ENCODE measurements at regions not wholly inside any gene's neighbourhood (a gene's known extent, or its start where the extent isn't known, plus 50 kb on each side); places are given as distances from the start of the nearest gene placed in this dataset.

DNA sequence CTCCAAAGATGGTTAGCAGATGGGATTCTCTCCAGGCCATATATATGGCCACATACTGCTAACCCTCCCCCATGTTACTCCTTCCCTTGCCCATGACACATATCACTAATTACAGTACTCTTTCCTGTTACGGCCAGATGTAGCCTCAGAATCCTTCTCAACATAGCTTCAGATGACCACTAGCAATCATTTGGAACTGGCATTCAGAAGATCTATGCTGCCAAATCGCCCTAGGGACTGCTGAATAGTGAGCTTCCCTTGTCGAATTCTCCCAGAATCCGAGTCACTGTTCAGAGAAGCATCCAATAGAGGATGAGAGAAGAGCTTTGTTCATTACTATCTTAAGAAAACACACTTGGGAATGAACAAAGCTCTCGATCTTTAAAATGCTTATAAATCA, 121.2 kb upstream of the TANK start (continued):
- TF ChIP-seq, protein P1, sequence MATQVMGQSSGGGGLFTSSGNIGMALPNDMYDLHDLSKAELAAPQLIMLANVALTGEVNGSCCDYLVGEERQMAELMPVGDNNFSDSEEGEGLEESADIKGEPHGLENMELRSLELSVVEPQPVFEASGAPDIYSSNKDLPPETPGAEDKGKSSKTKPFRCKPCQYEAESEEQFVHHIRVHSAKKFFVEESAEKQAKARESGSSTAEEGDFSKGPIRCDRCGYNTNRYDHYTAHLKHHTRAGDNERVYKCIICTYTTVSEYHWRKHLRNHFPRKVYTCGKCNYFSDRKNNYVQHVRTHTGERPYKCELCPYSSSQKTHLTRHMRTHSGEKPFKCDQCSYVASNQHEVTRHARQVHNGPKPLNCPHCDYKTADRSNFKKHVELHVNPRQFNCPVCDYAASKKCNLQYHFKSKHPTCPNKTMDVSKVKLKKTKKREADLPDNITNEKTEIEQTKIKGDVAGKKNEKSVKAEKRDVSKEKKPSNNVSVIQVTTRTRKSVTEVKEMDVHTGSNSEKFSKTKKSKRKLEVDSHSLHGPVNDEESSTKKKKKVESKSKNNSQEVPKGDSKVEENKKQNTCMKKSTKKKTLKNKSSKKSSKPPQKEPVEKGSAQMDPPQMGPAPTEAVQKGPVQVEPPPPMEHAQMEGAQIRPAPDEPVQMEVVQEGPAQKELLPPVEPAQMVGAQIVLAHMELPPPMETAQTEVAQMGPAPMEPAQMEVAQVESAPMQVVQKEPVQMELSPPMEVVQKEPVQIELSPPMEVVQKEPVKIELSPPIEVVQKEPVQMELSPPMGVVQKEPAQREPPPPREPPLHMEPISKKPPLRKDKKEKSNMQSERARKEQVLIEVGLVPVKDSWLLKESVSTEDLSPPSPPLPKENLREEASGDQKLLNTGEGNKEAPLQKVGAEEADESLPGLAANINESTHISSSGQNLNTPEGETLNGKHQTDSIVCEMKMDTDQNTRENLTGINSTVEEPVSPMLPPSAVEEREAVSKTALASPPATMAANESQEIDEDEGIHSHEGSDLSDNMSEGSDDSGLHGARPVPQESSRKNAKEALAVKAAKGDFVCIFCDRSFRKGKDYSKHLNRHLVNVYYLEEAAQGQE (IDR thresholded peaks at IDR 0.05) = no peak
- TF ChIP-seq TFCP2L1 (CRISPR knock-in tag; IDR thresholded peaks at IDR 0.05) (no peak), HOXB5 (CRISPR knock-in tag; IDR thresholded peaks at IDR 0.05) (no peak)

DNA sequence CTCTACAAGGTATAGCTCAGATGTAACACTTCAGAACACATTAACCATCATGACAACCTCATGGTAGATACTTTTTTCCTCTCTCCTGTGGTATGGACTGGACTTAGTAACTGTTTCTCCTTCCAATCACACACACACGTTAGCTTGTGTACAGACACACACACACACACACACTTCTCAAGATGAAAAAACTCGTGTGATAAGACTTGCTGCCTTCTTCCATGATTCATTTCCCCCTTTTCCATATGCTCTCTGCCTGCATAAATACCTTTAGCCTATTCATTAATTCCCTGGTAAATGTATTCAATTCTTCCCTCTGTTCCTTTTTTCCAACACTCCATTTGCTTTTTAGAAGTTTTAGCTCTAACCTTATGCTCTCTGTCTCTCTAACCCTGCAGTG, 118.9 kb upstream of the TANK start:
- POLR2A ChIA-PET = no interaction called here
- Histone ChIP-seq H3K4me1 (peaks cover 9% of the 10 kb centered on the region; the same call in 1 of the 3 replicates), H3K9me3 (no peaks in the 10 kb centered on the region), H3K4me2 (no peak overlapping the region), H3K27ac (no peak overlapping the region), H3K4me3 (no peak overlapping the region)
- FAIRE-seq (no peak), ATAC-seq (no peak), DNase-seq (ENCODE audit: low read depth in 1 of 2, low spot score in 1 of 2) (no peak)
- TF ChIP-seq E2F6 (IDR thresholded peaks at IDR 0.05; ENCODE audit: borderline replicate concordance, low read depth) = no peak
- TF ChIP-seq, protein P2, sequence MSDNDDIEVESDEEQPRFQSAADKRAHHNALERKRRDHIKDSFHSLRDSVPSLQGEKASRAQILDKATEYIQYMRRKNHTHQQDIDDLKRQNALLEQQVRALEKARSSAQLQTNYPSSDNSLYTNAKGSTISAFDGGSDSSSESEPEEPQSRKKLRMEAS (IDR thresholded peaks at IDR 0.05) = no peak
- TF ChIP-seq RCOR1 (IDR thresholded peaks at IDR 0.05; ENCODE audit: low read depth, low read length) = no peak
- no peak for TF ChIP-seq HOXA7 (CRISPR knock-in tag; IDR thresholded peaks at IDR 0.05)
- TF ChIP-seq HES2 (IDR thresholded peaks at IDR 0.05) = no peak
- TF ChIP-seq, protein P1 (IDR thresholded peaks at IDR 0.05) = no peak
- TF ChIP-seq KDM1A (IDR thresholded peaks at IDR 0.05; ENCODE audit: low read depth) = no peak
- TF ChIP-seq, protein P3, sequence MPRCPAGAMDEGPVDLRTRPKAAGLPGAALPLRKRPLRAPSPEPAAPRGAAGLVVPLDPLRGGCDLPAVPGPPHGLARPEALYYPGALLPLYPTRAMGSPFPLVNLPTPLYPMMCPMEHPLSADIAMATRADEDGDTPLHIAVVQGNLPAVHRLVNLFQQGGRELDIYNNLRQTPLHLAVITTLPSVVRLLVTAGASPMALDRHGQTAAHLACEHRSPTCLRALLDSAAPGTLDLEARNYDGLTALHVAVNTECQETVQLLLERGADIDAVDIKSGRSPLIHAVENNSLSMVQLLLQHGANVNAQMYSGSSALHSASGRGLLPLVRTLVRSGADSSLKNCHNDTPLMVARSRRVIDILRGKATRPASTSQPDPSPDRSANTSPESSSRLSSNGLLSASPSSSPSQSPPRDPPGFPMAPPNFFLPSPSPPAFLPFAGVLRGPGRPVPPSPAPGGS (IDR thresholded peaks at IDR 0.05) = no peak
- TF ChIP-seq SREBF2 (IDR thresholded peaks at IDR 0.05) = no peak
- TF ChIP-seq ZNF302 (CRISPR knock-in tag; IDR thresholded peaks at IDR 0.05) = no peak
- TF ChIP-seq, protein P4, sequence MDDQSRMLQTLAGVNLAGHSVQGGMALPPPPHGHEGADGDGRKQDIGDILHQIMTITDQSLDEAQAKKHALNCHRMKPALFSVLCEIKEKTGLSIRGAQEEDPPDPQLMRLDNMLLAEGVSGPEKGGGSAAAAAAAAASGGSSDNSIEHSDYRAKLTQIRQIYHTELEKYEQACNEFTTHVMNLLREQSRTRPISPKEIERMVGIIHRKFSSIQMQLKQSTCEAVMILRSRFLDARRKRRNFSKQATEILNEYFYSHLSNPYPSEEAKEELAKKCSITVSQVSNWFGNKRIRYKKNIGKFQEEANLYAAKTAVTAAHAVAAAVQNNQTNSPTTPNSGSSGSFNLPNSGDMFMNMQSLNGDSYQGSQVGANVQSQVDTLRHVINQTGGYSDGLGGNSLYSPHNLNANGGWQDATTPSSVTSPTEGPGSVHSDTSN (IDR thresholded peaks at IDR 0.05) = no peak
- CTCF ChIA-PET = interaction anchor here (1.0 to 1.8 kb wide), 2 partner anchors 22 to 95 kb away, joined by 4 to 5 read pairs; no protein-coding TSS in a partner anchor
- 23% methylated on average over 2 of the region's 2 CpGs for WGBS (ENCODE audit: missing lambda C conversion rate)
